ENCODE measurements at regions not wholly inside any gene's neighbourhood (a gene's known extent, or its start where the extent isn't known, plus 50 kb on each side); places are given as distances from the start of the nearest gene placed in this dataset.

GRCh38 chr2:212908682-212909435 is 242.6 kb downstream of the IKZF2 start:
- TF ChIP-seq CTCF (IDR thresholded peaks at IDR 0.05; ENCODE audit: low read length) = no peak

GRCh38 chr2:212908031-212908430 is 243.4 kb downstream of the IKZF2 start:
- Histone ChIP-seq H3F3A (ENCODE audit: insufficient read depth, low read length) (no peaks in the 10 kb centered on the region; the same call in 1 of the 2 replicates), H3K9me3 (ENCODE audit: low read length) (no peaks in the 10 kb centered on the region), H3K36me3 (ENCODE audit: insufficient read depth, low read length) (no peaks in the 10 kb centered on the region), H3K9ac (ENCODE audit: low read length) (no peak overlapping the region), H3K79me2 (ENCODE audit: insufficient read depth, low read length) (no peaks in the 10 kb centered on the region), H3K4me2 (ENCODE audit: low read length) (no peak overlapping the region), H3K9me2 (ENCODE audit: low read depth, low read length) (no peaks in the 10 kb centered on the region; the same call in 1 of the 2 replicates), H3K27me3 (ENCODE audit: insufficient read depth, low read length) (no peaks in the 10 kb centered on the region), H3K4me1 (ENCODE audit: insufficient read depth, low read length, severe bottlenecking) (no peaks in the 10 kb centered on the region), H3K27ac (ENCODE audit: low read depth, low read length, poor library complexity, severe bottlenecking) (no peak overlapping the region), H2AFZ (ENCODE audit: low read length) (no peak overlapping the region), H3K4me3 (ENCODE audit: low read depth, low read length, poor library complexity, severe bottlenecking) (no peak overlapping the region), H4K20me1 (ENCODE audit: insufficient read depth, low read length) (no peaks in the 10 kb centered on the region)
- no peak for TF ChIP-seq EZH2 (IDR thresholded peaks at IDR 0.05; ENCODE audit: borderline replicate concordance, low read length)
- TF ChIP-seq CTCF (IDR thresholded peaks at IDR 0.05; ENCODE audit: low read length) = no peak

More at GRCh38 chr2:212908682-212909435, 242.6 kb downstream of the IKZF2 start:
- no peaks in the 10 kb centered on the region for H3K9me3 ChIP-seq (ENCODE audit: low read length)
- no peak overlapping the region for H3K4me2 ChIP-seq (ENCODE audit: low read length)
- H3K79me2 ChIP-seq (ENCODE audit: insufficient read depth, low read length) = no peaks in the 10 kb centered on the region
- no peaks in the 10 kb centered on the region; the same call in 1 of the 2 replicates for H3F3A ChIP-seq (ENCODE audit: insufficient read depth, low read length)
- H3K4me1 ChIP-seq (ENCODE audit: insufficient read depth, low read length, severe bottlenecking) = no peaks in the 10 kb centered on the region
- H2AFZ ChIP-seq (ENCODE audit: low read length) = no peak overlapping the region
- H3K36me3 ChIP-seq (ENCODE audit: insufficient read depth, low read length) = no peaks in the 10 kb centered on the region
- no peaks in the 10 kb centered on the region; the same call in 1 of the 2 replicates for H3K9me2 ChIP-seq (ENCODE audit: low read depth, low read length)
- no peaks in the 10 kb centered on the region for H3K27me3 ChIP-seq (ENCODE audit: insufficient read depth, low read length)
- H3K27ac ChIP-seq (ENCODE audit: low read depth, low read length, poor library complexity, severe bottlenecking) = no peak overlapping the region
- H3K4me3 ChIP-seq (ENCODE audit: low read depth, low read length, poor library complexity, severe bottlenecking) = no peak overlapping the region
- no peak overlapping the region for H3K9ac ChIP-seq (ENCODE audit: low read length)
- no peaks in the 10 kb centered on the region for H4K20me1 ChIP-seq (ENCODE audit: insufficient read depth, low read length)

- Histone ChIP-seq H3K27me3 (ENCODE audit: insufficient read depth, low read length) (no peaks in the 10 kb centered on the region), H3K4me2 (ENCODE audit: low read length) (no peak overlapping the region), H2AFZ (ENCODE audit: low read length) (no peak overlapping the region), H3F3A (ENCODE audit: insufficient read depth, low read length) (no peaks in the 10 kb centered on the region), H3K79me2 (ENCODE audit: insufficient read depth, low read length) (no peaks in the 10 kb centered on the region), H3K4me1 (ENCODE audit: insufficient read depth, low read length, severe bottlenecking) (no peaks in the 10 kb centered on the region), H3K36me3 (ENCODE audit: insufficient read depth, low read length) (no peaks in the 10 kb centered on the region), H3K27ac (ENCODE audit: low read depth, low read length, poor library complexity, severe bottlenecking) (no peak overlapping the region), H3K9me2 (ENCODE audit: low read depth, low read length) (no peaks in the 10 kb centered on the region; the same call in 1 of the 2 replicates), H4K20me1 (ENCODE audit: insufficient read depth, low read length) (no peaks in the 10 kb centered on the region), H3K9ac (ENCODE audit: low read length) (no peak overlapping the region), H3K4me3 (ENCODE audit: low read depth, low read length, poor library complexity, severe bottlenecking) (no peak overlapping the region), H3K9me3 (ENCODE audit: low read length) (no peaks in the 10 kb centered on the region)
- TF ChIP-seq CTCF (IDR thresholded peaks at IDR 0.05; ENCODE audit: low read length) (no peak), EZH2 (IDR thresholded peaks at IDR 0.05; ENCODE audit: borderline replicate concordance, low read length) (no peak)
Measured at GRCh38 chr2:212906620-212907019, 244.8 kb downstream of the IKZF2 start.
